BLaER1 (cell line): ENCODE measurements at regions not wholly inside any gene's neighbourhood (a gene's known extent, or its start where the extent isn't known, plus 50 kb on each side); places are given as distances from the start of the nearest gene placed in this dataset.
"Not testable (repeated sequence)": the region's sequence is repeated elsewhere in the genome, so short reads cannot be mapped to it uniquely, and the experiment has no call there.

ENCODE experiments used
- H3K27ac ChIP-seq: shearing (Covaris generic); formaldehyde crosslinking; 2 replicates; pipeline ENCODE4 v1.8.1; 2022
- H3K27me3 ChIP-seq: shearing (Covaris generic); formaldehyde crosslinking; 2 replicates; pipeline ENCODE4 v1.8.1; 2022
- H3K36me3 ChIP-seq: shearing (Covaris generic); formaldehyde crosslinking; 2 replicates; pipeline ENCODE4 v1.8.1; 2022
- H3K4me1 ChIP-seq: shearing (Covaris generic); formaldehyde crosslinking; 2 replicates; pipeline ENCODE4 v1.8.1; 2022
- H3K4me2 ChIP-seq: shearing (Covaris generic); formaldehyde crosslinking; 2 replicates; pipeline ENCODE4 v1.8.1; 2022
- H3K4me3 ChIP-seq: shearing (Covaris generic); formaldehyde crosslinking; 2 replicates; pipeline ENCODE4 v1.8.1; 2022
- H3K9ac ChIP-seq: shearing (Covaris generic); formaldehyde crosslinking; 2 replicates; pipeline ENCODE4 v1.8.1; 2022
- H3K9me3 ChIP-seq: shearing (Covaris generic); formaldehyde crosslinking; 2 replicates; pipeline ENCODE4 v1.8.1; 2022
- H4K20me1 ChIP-seq: shearing (Covaris generic); formaldehyde crosslinking; 2 replicates; pipeline ENCODE4 v1.8.1; 2022
- Cebpa-rat ChIP-seq: shearing (Covaris generic); IDR thresholded peaks from 2 replicates; pipeline ENCODE4 v1.8.1; 2022

- Histone ChIP-seq H3K27me3 (no peaks in the 10 kb centered on the region), H3K4me1 (peaks cover 2% of the 10 kb centered on the region; the same call in 1 of the 2 replicates), H3K4me3 (no peak overlapping the region), H4K20me1 (no peaks in the 10 kb centered on the region), H3K9ac (no peak overlapping the region), H3K4me2 (no peak overlapping the region), H3K9me3 (no peaks in the 10 kb centered on the region), H3K27ac (no peak overlapping the region), H3K36me3 (no peaks in the 10 kb centered on the region)
- TF ChIP-seq Cebpa-rat = no peak
Observed at GRCh38 chr7:109616551-109617069, 1046.9 kb downstream of the DNAJB9 start.

GRCh38 chr7:109622320-109622719, 1052.6 kb downstream of the DNAJB9 start:
- no peaks in the 10 kb centered on the region for H3K36me3 ChIP-seq
- H3K9me3 ChIP-seq = no peaks in the 10 kb centered on the region
- no peaks in the 10 kb centered on the region for H3K4me1 ChIP-seq
- H3K27ac ChIP-seq = no peak overlapping the region
- H4K20me1 ChIP-seq = no peaks in the 10 kb centered on the region
- H3K9ac ChIP-seq = no peak overlapping the region
- no peak for TF ChIP-seq Cebpa-rat
- no peak overlapping the region for H3K4me2 ChIP-seq
- H3K27me3 ChIP-seq = no peaks in the 10 kb centered on the region
- no peak overlapping the region for H3K4me3 ChIP-seq

GRCh38 chr7:109632890-109633289, 1063.2 kb downstream of the DNAJB9 start:
- H3K27me3 ChIP-seq = not testable (repeated sequence)

DNA sequence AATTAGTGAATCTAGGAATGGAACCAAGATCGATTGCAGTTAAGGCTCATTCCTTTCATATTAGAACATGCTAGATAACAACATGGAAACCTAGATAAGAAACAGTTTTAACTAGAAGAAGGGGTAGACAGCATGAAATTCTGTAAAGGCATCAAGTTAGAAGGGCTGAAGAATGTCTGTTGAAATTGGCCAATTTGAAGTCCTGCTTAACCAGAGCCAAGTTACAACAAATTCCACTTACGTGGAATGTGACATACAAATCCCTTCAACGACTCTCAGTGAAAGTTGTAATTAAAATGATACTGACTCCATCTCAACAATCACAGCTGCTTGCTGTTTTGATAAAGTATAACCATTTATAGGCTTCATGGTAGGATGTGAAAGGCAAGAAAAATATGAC, 1065.7 kb downstream of the DNAJB9 start:
- TF ChIP-seq Cebpa-rat = no peak
- Histone ChIP-seq H4K20me1 (no peaks in the 10 kb centered on the region), H3K4me3 (no peak overlapping the region)

More at GRCh38 chr7:109632890-109633289, 1063.2 kb downstream of the DNAJB9 start:
- H3K4me2 ChIP-seq, H3K4me1 ChIP-seq, H3K9ac ChIP-seq, H3K9me3 ChIP-seq, H3K27ac ChIP-seq, H4K20me1 ChIP-seq, H3K36me3 ChIP-seq, H3K4me3 ChIP-seq: not testable (repeated sequence)

GRCh38 chr7:109637428-109637990, 1067.8 kb downstream of the DNAJB9 start:
- no peak for TF ChIP-seq Cebpa-rat

More for the DNA sequence above, 1065.7 kb downstream of the DNAJB9 start:
- Histone ChIP-seq H3K9me3 (peaks cover 9% of the 10 kb centered on the region; the same call in 1 of the 2 replicates), H3K27me3 (no peaks in the 10 kb centered on the region), H3K27ac (no peak overlapping the region), H3K4me1 (no peaks in the 10 kb centered on the region), H3K4me2 (no peak overlapping the region), H3K9ac (no peak overlapping the region), H3K36me3 (no peaks in the 10 kb centered on the region)

DNA sequence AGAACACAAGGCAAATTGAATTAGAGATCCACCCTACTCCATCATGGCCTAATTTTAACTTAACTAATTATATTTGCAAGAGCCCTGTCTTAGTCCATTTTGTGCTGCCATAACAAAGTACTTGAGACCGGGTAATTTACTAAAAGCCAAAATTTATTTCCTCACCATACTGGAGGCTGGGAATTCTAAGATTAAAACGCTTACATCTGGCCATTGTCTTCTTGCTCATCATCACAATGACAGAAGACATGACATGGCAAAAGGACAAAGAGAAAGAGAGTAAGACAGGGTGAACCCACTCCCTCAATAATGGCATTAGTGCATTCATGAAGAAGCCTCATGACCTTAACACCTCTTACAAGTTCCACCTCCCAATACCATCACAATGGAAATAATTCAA, 1068.6 kb downstream of the DNAJB9 start:
- Histone ChIP-seq H3K27ac (no peak overlapping the region), H3K4me3 (no peak overlapping the region), H4K20me1 (no peaks in the 10 kb centered on the region), H3K4me1 (no peaks in the 10 kb centered on the region), H3K36me3 (no peaks in the 10 kb centered on the region), H3K27me3 (no peaks in the 10 kb centered on the region), H3K9ac (no peak overlapping the region), H3K9me3 (no peaks in the 10 kb centered on the region), H3K4me2 (no peak overlapping the region)
- TF ChIP-seq Cebpa-rat = no peak

More at GRCh38 chr7:109637428-109637990, 1067.8 kb downstream of the DNAJB9 start:
- H3K9ac ChIP-seq = no peak overlapping the region
- no peaks in the 10 kb centered on the region for H3K27me3 ChIP-seq
- H3K4me3 ChIP-seq = no peak overlapping the region
- no peak overlapping the region for H3K4me2 ChIP-seq
- no peak overlapping the region for H3K27ac ChIP-seq
- no peaks in the 10 kb centered on the region for H3K4me1 ChIP-seq
- no peaks in the 10 kb centered on the region for H4K20me1 ChIP-seq
- H3K9me3 ChIP-seq = peaks cover 8% of the 10 kb centered on the region; the same call in 1 of the 2 replicates
- H3K36me3 ChIP-seq = no peaks in the 10 kb centered on the region

- TF ChIP-seq Cebpa-rat = no peak
- H3K9me3 ChIP-seq = no peaks in the 10 kb centered on the region
- H3K27me3 ChIP-seq = no peaks in the 10 kb centered on the region
- no peak overlapping the region for H3K4me3 ChIP-seq
- no peaks in the 10 kb centered on the region for H3K4me1 ChIP-seq
- no peak overlapping the region for H3K27ac ChIP-seq
- no peak overlapping the region for H3K9ac ChIP-seq
- H3K4me2 ChIP-seq = no peak overlapping the region
- no peaks in the 10 kb centered on the region for H3K36me3 ChIP-seq
- no peaks in the 10 kb centered on the region for H4K20me1 ChIP-seq
Observed at GRCh38 chr7:109639561-109639960, 1069.9 kb downstream of the DNAJB9 start.

GRCh38 chr7:109641445-109641844, 1071.8 kb downstream of the DNAJB9 start:
- no peaks in the 10 kb centered on the region for H3K36me3 ChIP-seq
- H3K27me3 ChIP-seq = no peaks in the 10 kb centered on the region
- TF ChIP-seq Cebpa-rat = no peak
- no peak overlapping the region for H3K27ac ChIP-seq
- H4K20me1 ChIP-seq = no peaks in the 10 kb centered on the region
- H3K9me3 ChIP-seq = no peaks in the 10 kb centered on the region
- H3K4me3 ChIP-seq = no peak overlapping the region
- H3K9ac ChIP-seq = no peak overlapping the region
- no peaks in the 10 kb centered on the region for H3K4me1 ChIP-seq
- H3K4me2 ChIP-seq = no peak overlapping the region

GRCh38 chr7:109646124-109646523, 1076.5 kb downstream of the DNAJB9 start:
- H3K27me3 ChIP-seq = no peaks in the 10 kb centered on the region
- H3K4me2 ChIP-seq = no peak overlapping the region
- no peaks in the 10 kb centered on the region for H3K4me1 ChIP-seq
- H3K9me3 ChIP-seq = no peaks in the 10 kb centered on the region
- no peaks in the 10 kb centered on the region for H3K36me3 ChIP-seq
- TF ChIP-seq Cebpa-rat = no peak
- no peaks in the 10 kb centered on the region for H4K20me1 ChIP-seq
- H3K4me3 ChIP-seq = no peak overlapping the region
- no peak overlapping the region for H3K9ac ChIP-seq
- no peak overlapping the region for H3K27ac ChIP-seq

GRCh38 chr7:109646594-109646993, 1076.9 kb downstream of the DNAJB9 start:
- H3K9ac ChIP-seq, H3K4me3 ChIP-seq, H3K36me3 ChIP-seq, H3K27me3 ChIP-seq, H4K20me1 ChIP-seq, H3K4me2 ChIP-seq, H3K27ac ChIP-seq, H3K4me1 ChIP-seq, H3K9me3 ChIP-seq: not testable (repeated sequence)

DNA sequence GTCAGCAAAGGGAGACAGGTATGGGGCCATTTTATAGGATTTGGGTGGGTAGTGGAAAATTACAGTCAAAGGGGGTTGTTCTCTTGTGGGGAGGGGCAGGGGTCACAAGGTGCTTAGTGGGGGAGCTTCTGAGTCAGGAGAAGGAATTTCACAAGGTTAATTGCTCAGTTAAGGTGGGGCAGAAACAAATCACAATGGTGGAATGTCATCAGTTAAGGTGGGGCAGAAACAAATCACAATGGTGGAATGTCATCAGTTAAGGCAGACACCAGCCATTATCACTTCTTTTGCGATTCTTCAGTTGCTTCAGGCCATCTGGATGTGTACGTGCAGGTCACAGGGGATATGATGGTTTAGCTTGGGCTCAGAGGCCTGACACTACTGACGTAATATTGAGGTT, 1077.6 kb downstream of the DNAJB9 start:
- not testable (repeated sequence) for H3K36me3 ChIP-seq, H3K27me3 ChIP-seq, H4K20me1 ChIP-seq, H3K4me2 ChIP-seq, H3K4me1 ChIP-seq, H3K27ac ChIP-seq, H3K9me3 ChIP-seq, H3K4me3 ChIP-seq, H3K9ac ChIP-seq
